ENCODE measurements at regions not wholly inside any gene's neighbourhood (a gene's known extent, or its start where the extent isn't known, plus 50 kb on each side); places are given as distances from the start of the nearest gene placed in this dataset.

DNA sequence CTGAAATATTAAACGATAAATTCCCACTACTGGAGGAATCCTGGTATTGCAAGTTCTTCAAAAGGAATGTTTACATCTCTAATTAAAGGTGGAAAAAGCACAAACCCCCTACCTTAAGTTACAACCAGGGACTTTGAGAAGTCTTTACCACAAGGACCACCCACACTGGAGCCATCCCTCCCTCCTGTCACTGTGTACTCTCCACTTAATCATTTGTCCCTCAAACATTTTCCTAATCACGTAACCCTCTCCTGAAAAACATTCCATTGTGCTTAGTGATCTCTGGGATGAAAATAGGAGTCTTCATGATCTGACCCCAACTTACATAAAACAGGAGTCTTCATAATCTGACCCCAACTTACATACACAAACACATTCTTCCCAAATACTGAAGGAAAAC is 85.7 kb downstream of the SUCLG1 start:
- Histone ChIP-seq H3K9ac (ENCODE audit: low read length) (no peak overlapping the region), H3K27me3 (replicated peaks; ENCODE audit: control insufficient read depth, insufficient read depth, low read length) (no peaks in the 10 kb centered on the region), H3K36me3 (ENCODE audit: control insufficient read depth, insufficient read depth, low read length, severe bottlenecking) (no peaks in the 10 kb centered on the region), H3K4me1 (ENCODE audit: control insufficient read depth, insufficient read depth, low read length) (no peaks in the 10 kb centered on the region), H3K9me3 (ENCODE audit: control insufficient read depth, low read length) (no peaks in the 10 kb centered on the region), H3K4me3 (ENCODE audit: low read length) (no peak overlapping the region)
- no peak for DNase-seq (ENCODE audit: low read depth)

DNA sequence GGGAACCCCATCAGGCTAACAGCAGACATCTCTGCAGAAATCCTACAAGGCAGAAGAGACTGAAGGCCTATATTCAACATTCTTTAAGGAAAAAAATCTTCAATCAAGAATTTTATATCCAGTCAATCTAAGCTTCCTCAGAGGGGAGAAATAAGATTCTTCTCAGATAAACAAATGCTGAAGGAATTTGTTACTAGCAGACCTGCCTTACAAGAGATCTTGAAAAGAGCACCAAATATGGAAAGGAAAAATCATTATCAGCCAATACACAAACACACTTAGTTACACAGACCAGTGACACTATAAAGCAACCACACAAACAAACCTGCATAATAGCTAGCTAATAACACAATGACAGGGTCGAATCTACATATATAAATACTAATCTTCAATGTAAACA is 96.5 kb downstream of the SUCLG1 start:
- Histone ChIP-seq H3K9ac (ENCODE audit: low read length) (no peak overlapping the region), H3K9me3 (ENCODE audit: control insufficient read depth, low read length) (peaks cover 24% of the 10 kb centered on the region), H3K4me1 (ENCODE audit: control insufficient read depth, insufficient read depth, low read length) (no peaks in the 10 kb centered on the region), H3K36me3 (ENCODE audit: control insufficient read depth, insufficient read depth, low read length, severe bottlenecking) (no peaks in the 10 kb centered on the region), H3K4me3 (ENCODE audit: low read length) (no peak overlapping the region), H3K27me3 (replicated peaks; ENCODE audit: control insufficient read depth, insufficient read depth, low read length) (no peaks in the 10 kb centered on the region)
- no peak for DNase-seq (ENCODE audit: low read depth)

DNA sequence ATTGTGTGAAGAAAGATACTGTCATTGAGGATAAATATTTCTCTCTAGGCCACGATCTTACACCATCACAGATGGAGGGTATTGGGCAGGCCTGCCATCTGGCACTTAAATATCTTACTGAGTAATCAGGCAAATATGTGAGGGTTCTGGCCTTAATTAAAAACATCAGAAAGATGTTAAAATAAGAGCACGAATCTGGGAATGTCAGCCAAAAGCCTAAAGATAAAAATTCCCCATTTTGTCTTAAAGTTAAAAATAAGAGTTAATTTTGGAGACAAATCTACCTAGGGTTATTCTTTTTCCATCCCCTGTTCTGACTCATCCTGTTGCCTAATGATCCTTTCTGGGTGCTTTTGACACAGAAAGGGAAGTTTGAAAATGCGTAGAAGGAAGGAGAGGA is 121.0 kb downstream of the SUCLG1 start:
- Histone ChIP-seq H3K9me3 (ENCODE audit: control insufficient read depth, low read length) (no peaks in the 10 kb centered on the region), H3K27me3 (replicated peaks; ENCODE audit: control insufficient read depth, insufficient read depth, low read length) (no peaks in the 10 kb centered on the region), H3K36me3 (ENCODE audit: control insufficient read depth, insufficient read depth, low read length, severe bottlenecking) (no peaks in the 10 kb centered on the region), H3K4me3 (ENCODE audit: low read length) (peak overlapping the region; percentile 3), H3K9ac (ENCODE audit: low read length) (no peak overlapping the region), H3K4me1 (ENCODE audit: control insufficient read depth, insufficient read depth, low read length) (peaks cover 14% of the 10 kb centered on the region)
- peak; percentile 77 for DNase-seq (ENCODE audit: low read depth)

DNA sequence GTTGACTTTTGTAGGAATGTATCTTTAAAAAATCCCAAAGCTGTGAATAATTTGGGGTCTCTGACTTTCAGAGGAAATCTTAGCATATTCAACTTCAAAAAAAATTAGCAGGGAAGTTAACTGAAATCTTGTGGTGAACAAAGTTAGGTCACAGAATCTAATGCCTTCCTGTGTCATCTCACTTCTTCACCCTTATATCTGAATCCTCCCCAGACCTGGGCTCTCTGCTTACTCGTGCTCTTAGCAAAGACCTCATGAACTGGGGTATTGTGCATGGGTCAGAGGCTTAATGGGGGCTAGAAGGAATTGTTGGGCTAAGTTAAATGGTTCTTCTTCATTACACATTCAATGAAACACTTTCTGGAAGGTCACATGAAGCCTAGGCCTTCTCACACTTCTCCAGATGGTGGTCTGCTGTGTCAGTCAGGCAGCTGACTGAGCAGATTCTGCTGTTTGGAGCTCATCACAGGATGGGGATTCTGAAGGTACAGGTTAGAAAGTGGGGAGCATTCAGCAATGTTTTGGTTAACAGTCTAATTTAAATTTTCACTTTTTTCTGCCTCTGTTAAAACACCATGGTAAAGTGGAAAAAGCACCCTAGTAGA is 131.3 kb downstream of the SUCLG1 start:
- H3K9me3 ChIP-seq (ENCODE audit: control insufficient read depth, low read length) = peaks cover 18% of the 10 kb centered on the region
- H3K9ac ChIP-seq (ENCODE audit: low read length) = no peak overlapping the region
- peaks cover 27% of the 10 kb centered on the region for H3K27me3 ChIP-seq (replicated peaks; ENCODE audit: control insufficient read depth, insufficient read depth, low read length)
- H3K36me3 ChIP-seq (ENCODE audit: control insufficient read depth, insufficient read depth, low read length, severe bottlenecking) = no peaks in the 10 kb centered on the region
- no peak overlapping the region for H3K4me3 ChIP-seq (ENCODE audit: low read length)
- H3K4me1 ChIP-seq (ENCODE audit: control insufficient read depth, insufficient read depth, low read length) = no peaks in the 10 kb centered on the region
- no peak for DNase-seq (ENCODE audit: low read depth)

DNA sequence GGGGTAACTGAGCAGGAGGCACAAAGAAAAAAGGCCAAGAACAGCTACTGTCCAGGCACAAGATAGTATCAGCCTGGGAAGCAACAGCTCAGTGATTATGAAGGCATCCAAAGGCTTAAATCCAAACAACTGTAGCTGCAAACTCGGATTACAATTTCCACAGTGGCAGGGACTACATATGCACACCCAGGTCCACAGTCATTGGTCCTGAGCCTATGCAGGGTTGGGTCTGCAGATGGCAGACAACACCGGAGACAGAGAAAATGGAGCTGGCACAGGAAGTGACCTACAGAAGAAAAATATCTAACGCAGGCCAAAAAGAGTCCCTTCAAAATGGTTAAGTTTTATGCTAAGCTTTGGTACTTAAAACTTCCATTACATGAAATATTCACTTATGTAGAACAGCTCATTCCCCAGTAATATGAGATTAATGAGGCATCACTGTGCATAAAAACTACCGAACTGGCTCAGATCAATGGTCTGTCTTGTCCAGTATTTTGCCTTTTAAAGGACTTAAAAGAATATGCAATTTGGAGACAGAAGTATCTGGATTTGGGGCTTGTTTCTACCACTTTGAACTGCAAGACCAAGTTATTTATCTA is 132.1 kb downstream of the SUCLG1 start:
- peaks cover 35% of the 10 kb centered on the region for H3K27me3 ChIP-seq (replicated peaks; ENCODE audit: control insufficient read depth, insufficient read depth, low read length)
- H3K36me3 ChIP-seq (ENCODE audit: control insufficient read depth, insufficient read depth, low read length, severe bottlenecking) = no peaks in the 10 kb centered on the region
- no peak overlapping the region for H3K4me3 ChIP-seq (ENCODE audit: low read length)
- H3K4me1 ChIP-seq (ENCODE audit: control insufficient read depth, insufficient read depth, low read length) = no peaks in the 10 kb centered on the region
- peaks cover 18% of the 10 kb centered on the region for H3K9me3 ChIP-seq (ENCODE audit: control insufficient read depth, low read length)
- H3K9ac ChIP-seq (ENCODE audit: low read length) = no peak overlapping the region
- DNase-seq (ENCODE audit: low read depth) = no peak

DNA sequence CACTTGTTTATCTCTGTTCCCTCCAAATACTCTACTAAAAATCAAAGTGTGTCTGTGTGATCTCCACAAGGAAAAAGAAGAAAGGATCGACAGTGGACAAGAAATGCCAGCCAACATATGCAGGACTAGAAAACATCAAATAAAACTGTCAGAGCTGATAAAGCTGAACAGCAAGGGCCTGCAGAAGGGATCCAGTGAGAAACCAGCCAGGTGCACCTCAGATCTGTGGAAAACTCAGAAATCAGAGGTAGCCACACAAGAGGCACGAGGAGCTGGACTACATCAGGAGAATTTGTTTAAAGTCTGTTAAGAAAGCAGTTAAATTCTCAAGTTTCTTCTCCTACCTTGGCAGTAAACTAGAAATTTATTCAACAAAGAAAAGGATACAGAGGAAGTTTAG is 135.2 kb downstream of the SUCLG1 start:
- Histone ChIP-seq H3K9me3 (ENCODE audit: control insufficient read depth, low read length) (peaks cover 3% of the 10 kb centered on the region), H3K4me3 (ENCODE audit: low read length) (no peak overlapping the region), H3K4me1 (ENCODE audit: control insufficient read depth, insufficient read depth, low read length) (no peaks in the 10 kb centered on the region), H3K27me3 (replicated peaks; ENCODE audit: control insufficient read depth, insufficient read depth, low read length) (peaks cover 48% of the 10 kb centered on the region), H3K36me3 (ENCODE audit: control insufficient read depth, insufficient read depth, low read length, severe bottlenecking) (no peaks in the 10 kb centered on the region), H3K9ac (ENCODE audit: low read length) (no peak overlapping the region)
- no peak for DNase-seq (ENCODE audit: low read depth)

DNA sequence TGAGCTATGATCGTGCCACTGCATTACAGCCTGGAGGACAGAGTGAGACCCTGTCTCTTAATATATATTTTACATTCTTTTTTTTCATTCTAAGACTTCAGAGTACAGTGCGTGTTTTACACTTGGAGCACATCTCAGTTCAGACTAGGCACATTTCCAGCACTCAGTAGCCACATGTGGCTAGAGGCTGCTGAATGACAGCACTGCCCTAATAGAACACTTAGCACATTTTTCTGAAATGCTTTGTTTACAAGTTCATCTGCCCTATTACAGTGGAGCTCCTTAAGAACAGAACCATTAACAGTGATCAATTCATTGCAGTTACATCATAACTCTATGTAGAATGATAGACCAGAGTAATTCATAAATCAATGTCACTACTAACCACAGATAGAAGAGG is 138.1 kb downstream of the SUCLG1 start:
- Histone ChIP-seq H3K9ac (ENCODE audit: low read length) (no peak overlapping the region), H3K4me3 (ENCODE audit: low read length) (no peak overlapping the region), H3K4me1 (ENCODE audit: control insufficient read depth, insufficient read depth, low read length) (no peaks in the 10 kb centered on the region), H3K27me3 (replicated peaks; ENCODE audit: control insufficient read depth, insufficient read depth, low read length) (peaks cover 64% of the 10 kb centered on the region), H3K9me3 (ENCODE audit: control insufficient read depth, low read length) (no peaks in the 10 kb centered on the region), H3K36me3 (ENCODE audit: control insufficient read depth, insufficient read depth, low read length, severe bottlenecking) (no peaks in the 10 kb centered on the region)
- no peak for DNase-seq (ENCODE audit: low read depth)

DNA sequence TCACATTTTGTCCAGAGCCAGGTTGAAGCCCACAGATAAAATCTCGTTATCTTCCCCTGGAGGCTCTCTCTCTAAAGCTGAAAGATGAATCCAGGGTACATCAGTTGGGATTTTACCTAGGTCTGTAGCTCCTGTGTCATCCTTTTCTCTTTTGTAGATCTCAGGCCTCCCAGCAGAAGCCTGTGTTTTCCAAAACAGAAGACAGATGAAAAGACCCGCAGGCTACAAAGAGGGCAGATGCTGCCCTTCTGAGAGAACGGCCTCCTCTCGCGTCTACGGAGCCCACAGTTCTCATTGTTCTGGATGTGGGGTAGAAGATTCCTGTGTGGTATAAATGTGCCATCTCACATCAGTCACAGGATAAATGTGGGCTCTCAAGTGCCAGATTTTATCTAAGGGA is 139.5 kb downstream of the SUCLG1 start:
- no peaks in the 10 kb centered on the region for H3K9me3 ChIP-seq (ENCODE audit: control insufficient read depth, low read length)
- no peak overlapping the region for H3K9ac ChIP-seq (ENCODE audit: low read length)
- DNase-seq (ENCODE audit: low read depth) = no peak
- peaks cover 69% of the 10 kb centered on the region for H3K27me3 ChIP-seq (replicated peaks; ENCODE audit: control insufficient read depth, insufficient read depth, low read length)
- H3K4me3 ChIP-seq (ENCODE audit: low read length) = no peak overlapping the region
- no peaks in the 10 kb centered on the region for H3K36me3 ChIP-seq (ENCODE audit: control insufficient read depth, insufficient read depth, low read length, severe bottlenecking)
- H3K4me1 ChIP-seq (ENCODE audit: control insufficient read depth, insufficient read depth, low read length) = no peaks in the 10 kb centered on the region

DNA sequence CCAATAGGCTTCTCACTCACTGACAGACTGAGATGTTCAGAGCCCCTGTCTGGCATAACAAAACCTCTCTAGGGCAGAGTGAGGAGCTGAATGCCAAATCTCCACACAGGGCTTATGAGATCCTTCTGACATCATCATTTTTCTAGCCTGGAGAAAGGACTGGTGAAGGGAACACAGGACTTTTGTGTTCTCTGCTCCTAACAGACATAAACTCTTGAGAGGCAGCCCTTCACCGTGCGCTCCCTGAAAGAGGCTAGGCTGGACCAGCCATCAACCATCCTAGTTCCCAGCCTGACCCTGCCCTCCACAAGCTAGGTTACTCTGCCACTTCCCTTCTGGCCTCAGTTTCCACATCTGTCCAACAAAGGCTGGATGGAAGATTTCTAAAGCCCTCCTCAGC is 141.9 kb downstream of the SUCLG1 start:
- no peaks in the 10 kb centered on the region for H3K4me1 ChIP-seq (ENCODE audit: control insufficient read depth, insufficient read depth, low read length)
- H3K36me3 ChIP-seq (ENCODE audit: control insufficient read depth, insufficient read depth, low read length, severe bottlenecking) = no peaks in the 10 kb centered on the region
- H3K4me3 ChIP-seq (ENCODE audit: low read length) = no peak overlapping the region
- H3K27me3 ChIP-seq (replicated peaks; ENCODE audit: control insufficient read depth, insufficient read depth, low read length) = peaks cover 58% of the 10 kb centered on the region
- DNase-seq (ENCODE audit: low read depth) = no peak
- H3K9ac ChIP-seq (ENCODE audit: low read length) = no peak overlapping the region
- H3K9me3 ChIP-seq (ENCODE audit: control insufficient read depth, low read length) = no peaks in the 10 kb centered on the region

DNA sequence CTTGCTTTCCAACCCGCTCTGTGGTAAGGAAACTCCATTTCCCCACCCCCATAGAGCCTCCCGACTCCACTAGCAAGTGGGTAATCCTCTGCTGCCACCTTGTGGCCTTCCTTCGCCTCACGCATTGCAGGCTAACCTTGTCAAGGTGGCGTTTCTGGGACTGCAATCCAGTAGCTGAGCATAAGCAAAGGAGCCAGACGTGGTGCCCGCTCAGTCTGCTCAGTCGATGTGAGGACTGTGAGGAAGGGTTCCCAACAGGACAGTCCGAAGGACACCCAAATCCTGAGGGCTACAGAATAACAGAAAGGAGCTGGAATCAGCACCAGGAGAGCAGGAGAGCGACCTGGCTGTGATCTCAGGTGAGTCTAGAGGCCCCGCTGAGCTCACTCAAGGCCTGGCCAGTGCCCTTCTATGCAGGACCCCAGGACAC is 144.2 kb downstream of the SUCLG1 start:
- H3K4me1 ChIP-seq (ENCODE audit: control insufficient read depth, insufficient read depth, low read length) = no peaks in the 10 kb centered on the region
- peaks cover 50% of the 10 kb centered on the region for H3K27me3 ChIP-seq (replicated peaks; ENCODE audit: control insufficient read depth, insufficient read depth, low read length)
- H3K4me3 ChIP-seq (ENCODE audit: low read length) = no peak overlapping the region
- peak; percentile 90 for DNase-seq (ENCODE audit: low read depth)
- H3K36me3 ChIP-seq (ENCODE audit: control insufficient read depth, insufficient read depth, low read length, severe bottlenecking) = no peaks in the 10 kb centered on the region
- no peaks in the 10 kb centered on the region for H3K9me3 ChIP-seq (ENCODE audit: control insufficient read depth, low read length)
- no peak overlapping the region for H3K9ac ChIP-seq (ENCODE audit: low read length)

DNA sequence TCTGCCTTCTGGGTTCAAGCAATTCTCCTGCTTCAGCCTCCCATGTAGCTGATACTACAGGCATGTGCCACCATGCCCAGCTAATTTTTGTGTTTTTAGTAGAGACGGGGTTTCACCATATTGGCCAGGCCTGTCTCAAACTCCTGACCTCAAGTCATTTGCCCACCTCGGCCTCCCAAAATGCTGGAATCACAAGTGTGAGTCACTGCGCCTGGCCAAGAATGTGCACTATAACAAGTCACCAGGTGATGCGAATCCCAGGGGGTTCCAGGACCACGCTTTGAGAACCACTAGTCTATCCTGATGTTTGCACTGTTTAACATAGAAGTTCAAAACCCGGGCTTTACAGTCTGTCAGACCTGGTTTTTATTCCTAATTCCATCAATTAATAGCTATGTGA is 144.8 kb downstream of the SUCLG1 start:
- Histone ChIP-seq H3K9me3 (ENCODE audit: control insufficient read depth, low read length) (no peaks in the 10 kb centered on the region), H3K27me3 (replicated peaks; ENCODE audit: control insufficient read depth, insufficient read depth, low read length) (peaks cover 56% of the 10 kb centered on the region), H3K9ac (ENCODE audit: low read length) (no peak overlapping the region), H3K4me1 (ENCODE audit: control insufficient read depth, insufficient read depth, low read length) (no peaks in the 10 kb centered on the region), H3K4me3 (ENCODE audit: low read length) (no peak overlapping the region), H3K36me3 (ENCODE audit: control insufficient read depth, insufficient read depth, low read length, severe bottlenecking) (no peaks in the 10 kb centered on the region)
- DNase-seq (ENCODE audit: low read depth) = no peak

DNA sequence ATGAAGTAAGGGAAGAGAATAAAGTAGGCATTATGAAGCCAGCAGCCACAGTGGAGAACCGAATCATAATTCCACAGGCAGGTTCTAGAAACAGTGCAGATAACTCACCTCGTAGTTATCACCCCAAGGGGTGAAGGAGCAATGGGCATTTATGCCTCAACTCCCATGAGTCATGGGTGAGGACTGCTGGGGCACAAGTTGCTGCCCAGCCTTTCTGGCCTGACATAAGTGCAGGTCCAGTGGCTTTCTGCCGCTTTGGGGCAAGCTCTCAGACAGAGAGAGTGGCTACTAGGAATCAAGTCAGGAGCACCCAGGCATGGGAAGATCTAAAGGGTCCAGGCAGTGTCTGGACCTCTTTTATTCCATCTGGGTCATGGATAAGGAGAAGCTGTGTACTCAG is 149.8 kb downstream of the SUCLG1 start:
- no peak overlapping the region for H3K4me3 ChIP-seq (ENCODE audit: low read length)
- H3K4me1 ChIP-seq (ENCODE audit: control insufficient read depth, insufficient read depth, low read length) = no peaks in the 10 kb centered on the region
- H3K27me3 ChIP-seq (replicated peaks; ENCODE audit: control insufficient read depth, insufficient read depth, low read length) = peaks cover 42% of the 10 kb centered on the region
- no peak for DNase-seq (ENCODE audit: low read depth)
- H3K9ac ChIP-seq (ENCODE audit: low read length) = no peak overlapping the region
- no peaks in the 10 kb centered on the region for H3K36me3 ChIP-seq (ENCODE audit: control insufficient read depth, insufficient read depth, low read length, severe bottlenecking)
- peaks cover 11% of the 10 kb centered on the region for H3K9me3 ChIP-seq (ENCODE audit: control insufficient read depth, low read length)
